ENCODE measurements at regions not wholly inside any gene's neighbourhood (a gene's known extent, or its start where the extent isn't known, plus 50 kb on each side); places are given as distances from the start of the nearest gene placed in this dataset.

DNA sequence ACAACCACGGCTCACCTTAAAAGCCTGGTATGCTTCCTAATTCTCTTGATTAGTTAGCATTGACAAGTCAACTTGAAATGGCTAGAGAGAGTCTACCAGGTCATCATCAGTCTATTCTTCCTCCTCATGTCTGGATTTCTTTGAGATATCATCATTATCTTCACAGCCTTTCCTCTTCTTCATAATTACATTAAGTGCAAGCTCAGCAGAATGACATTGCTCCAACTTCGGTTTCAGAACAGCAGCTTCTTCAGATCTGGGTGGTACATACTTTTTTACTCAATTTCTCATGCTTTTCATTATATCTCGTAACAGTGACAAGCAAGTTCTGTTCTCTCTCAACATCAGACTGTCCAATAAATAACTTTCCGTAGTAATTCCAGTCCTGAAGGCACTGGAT is 337.5 kb upstream of the TENM3 start:
- DNase-seq = no peak

GRCh38 chr4:181908168-181908567 is 335.0 kb upstream of the TENM3 start:
- no peak for DNase-seq

GRCh38 chr4:181909368-181909767 is 333.8 kb upstream of the TENM3 start:
- DNase-seq = no peak

- DNase-seq = no peak
Measured at GRCh38 chr4:181911420-181911819, 331.8 kb upstream of the TENM3 start.

- DNase-seq = no peak
Measured at GRCh38 chr4:181933471-181933870, 309.7 kb upstream of the TENM3 start.

GRCh38 chr4:181938631-181939030 is 304.6 kb upstream of the TENM3 start:
- no peak for DNase-seq

DNA sequence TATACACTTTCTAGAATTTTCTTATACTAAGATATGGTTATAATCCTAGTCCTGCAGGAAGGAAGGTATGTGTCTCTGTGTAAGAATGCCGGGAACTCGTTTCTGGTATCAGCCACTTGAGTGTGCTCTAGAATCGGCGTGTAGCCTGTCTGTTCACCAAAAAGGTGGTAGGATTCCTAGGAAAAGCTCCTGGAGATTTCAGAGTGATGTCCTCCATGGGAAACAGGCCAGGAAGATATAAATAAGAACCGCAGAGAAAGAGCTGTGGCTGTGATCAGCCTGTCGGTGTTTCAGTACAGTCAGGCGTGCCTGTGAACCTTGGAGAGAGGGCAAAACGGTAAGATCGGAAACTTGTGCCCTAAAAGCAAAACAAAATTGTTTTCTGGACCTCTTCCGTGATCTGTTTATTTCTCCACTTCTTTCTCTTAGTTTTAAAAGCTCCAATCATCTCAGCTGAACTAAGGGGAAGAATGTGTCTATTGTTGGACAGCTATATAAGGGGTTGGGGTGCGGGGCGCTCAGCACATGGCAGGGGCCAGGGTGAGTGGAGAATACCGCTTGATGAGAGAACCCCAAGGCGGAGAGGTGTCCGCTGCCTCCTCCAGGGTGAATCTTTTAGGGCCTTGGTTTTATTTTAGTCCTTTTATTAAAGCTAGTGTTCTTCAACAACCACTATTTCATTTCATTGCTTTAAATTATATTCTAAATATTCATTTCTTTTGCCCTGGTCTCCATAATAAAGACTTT is 303.8 kb upstream of the TENM3 start:
- DNase-seq = no peak

GRCh38 chr4:181944527-181944926 is 298.7 kb upstream of the TENM3 start:
- no peak for DNase-seq

DNA sequence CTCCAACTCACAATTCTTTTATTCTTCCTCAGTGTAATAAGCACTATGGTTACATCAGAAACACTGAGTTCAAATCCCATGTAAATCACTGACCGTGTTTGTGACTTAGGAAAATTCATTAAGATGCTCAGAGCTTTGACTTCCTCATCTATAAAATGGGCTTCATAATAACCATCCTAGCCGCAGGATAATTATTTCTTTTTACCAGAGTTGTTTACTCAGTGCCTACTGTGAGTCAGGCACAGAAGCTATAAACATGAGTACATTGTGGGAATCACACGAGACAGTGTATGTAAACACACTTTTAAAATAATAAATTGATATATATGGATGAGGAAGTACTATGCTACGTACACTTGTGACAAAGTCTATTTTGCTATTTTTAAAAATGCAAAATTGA is 296.3 kb upstream of the TENM3 start:
- no peak for DNase-seq

GRCh38 chr4:181948839-181949382 is 294.3 kb upstream of the TENM3 start:
- DNase-seq = no peak

DNA sequence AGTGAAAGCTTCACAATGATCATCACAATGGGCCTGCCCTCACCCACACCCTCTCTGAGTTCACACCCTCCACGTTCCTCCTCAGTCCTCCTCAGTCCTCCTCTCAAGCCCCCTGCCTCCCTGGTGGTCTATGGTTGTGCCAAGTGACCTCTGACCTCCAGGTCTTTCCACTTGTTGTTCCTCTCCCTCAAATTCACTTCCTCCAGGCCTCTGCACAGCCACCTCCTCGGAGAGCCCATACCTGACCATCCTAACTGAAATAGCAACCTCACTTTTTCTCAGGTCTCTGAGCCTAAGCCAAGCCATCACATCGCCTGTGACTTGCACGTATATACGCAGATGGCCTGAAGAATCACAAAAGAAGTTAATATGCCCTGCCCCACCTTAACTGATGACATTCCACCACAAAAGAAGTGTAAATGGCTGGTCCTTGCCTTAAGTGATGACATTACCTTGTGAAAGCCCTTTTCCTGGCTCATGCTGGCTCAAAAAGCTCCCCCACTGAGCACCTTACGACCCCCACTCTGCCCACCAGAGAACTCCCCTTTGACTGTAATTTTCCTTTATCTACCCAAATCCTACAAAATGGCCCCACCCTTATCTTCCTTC is 293.4 kb upstream of the TENM3 start:
- DNase-seq = no peak

- no peak for DNase-seq
Measured at GRCh38 chr4:181950372-181951127, 292.7 kb upstream of the TENM3 start.

GRCh38 chr4:181951265-181951664 is 291.9 kb upstream of the TENM3 start:
- DNase-seq = no peak

DNA sequence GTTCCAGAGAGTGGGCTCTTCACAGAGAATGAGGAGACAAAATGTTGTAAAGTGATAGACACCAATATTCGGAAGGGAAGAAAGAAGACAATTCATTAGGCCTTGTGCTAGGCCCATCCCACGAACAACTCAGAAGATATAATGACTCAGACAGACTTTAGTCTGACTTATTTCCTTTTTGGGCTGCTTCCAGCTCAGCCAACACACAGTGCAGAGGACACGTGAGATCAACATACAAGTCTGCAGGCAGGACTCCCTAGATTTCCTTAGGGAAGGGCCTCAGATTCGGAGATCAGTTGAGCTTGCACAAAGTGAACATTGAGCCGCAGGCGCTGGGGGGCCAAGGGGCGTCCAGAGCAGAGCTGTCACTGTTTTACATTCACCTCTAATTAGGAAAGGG is 290.7 kb upstream of the TENM3 start:
- DNase-seq = no peak

- DNase-seq = no peak
Measured at GRCh38 chr4:181956512-181956911, 286.7 kb upstream of the TENM3 start.

DNA sequence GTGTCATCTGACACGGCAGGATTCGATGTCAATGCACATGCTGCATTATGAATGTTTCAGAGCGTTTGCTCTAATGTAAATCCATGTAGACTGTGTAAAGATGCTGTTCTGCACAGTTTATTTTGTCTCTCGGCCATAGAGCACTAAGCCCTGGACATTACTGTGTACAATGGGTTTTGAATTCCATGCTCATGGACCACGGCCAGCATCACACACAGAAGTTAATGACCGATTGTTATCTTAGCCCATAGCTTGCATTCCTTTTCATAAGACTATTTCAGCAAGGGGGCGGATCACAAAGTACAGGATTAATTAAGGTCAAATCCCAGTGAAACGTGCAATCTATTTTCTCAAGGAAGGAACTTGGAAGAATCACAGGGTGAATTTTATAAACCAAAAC is 286.1 kb upstream of the TENM3 start:
- no peak for DNase-seq

- DNase-seq = no peak
Measured at GRCh38 chr4:181958446-181958845, 284.8 kb upstream of the TENM3 start.

DNA sequence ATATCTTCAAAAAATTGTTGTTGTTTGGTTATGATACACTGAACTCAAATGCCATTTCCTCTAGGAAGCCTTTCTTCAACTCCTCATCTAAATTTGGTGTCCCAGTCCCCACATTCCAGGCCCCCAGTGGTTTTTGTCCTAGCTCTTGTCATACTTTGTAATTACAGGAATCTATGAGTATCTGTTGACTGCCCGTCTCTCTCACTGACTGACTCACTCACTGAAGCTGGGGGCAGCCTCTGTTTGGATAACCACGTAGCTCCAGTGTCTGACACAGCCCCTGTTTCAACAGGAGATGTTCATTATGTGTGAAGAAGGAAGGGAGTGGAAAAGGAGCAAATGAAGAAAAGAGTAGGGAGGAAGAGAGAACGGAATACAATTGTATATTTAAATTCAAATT is 284.1 kb upstream of the TENM3 start:
- no peak for DNase-seq

- DNase-seq = no peak
Measured at GRCh38 chr4:181960384-181960783, 282.8 kb upstream of the TENM3 start.

DNA sequence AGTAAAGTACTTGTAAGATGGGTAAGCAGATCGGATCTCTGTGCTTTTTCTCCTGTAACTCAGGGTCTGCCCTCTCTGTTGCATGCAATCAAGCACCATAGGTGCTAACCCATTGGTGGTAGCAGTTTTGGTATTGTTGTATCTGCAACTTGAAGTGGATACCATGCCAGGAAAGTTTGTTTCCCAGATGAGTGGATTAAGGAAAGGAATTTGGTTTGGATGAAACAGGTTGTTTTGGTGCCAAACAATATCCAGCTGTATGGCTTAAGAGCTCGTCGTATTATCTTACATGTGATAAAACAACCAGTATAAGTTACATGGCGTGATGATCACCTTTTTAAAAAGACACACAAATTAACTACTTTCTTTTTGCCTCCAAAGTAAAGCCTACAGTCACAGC is 280.9 kb upstream of the TENM3 start:
- no peak for DNase-seq

DNA sequence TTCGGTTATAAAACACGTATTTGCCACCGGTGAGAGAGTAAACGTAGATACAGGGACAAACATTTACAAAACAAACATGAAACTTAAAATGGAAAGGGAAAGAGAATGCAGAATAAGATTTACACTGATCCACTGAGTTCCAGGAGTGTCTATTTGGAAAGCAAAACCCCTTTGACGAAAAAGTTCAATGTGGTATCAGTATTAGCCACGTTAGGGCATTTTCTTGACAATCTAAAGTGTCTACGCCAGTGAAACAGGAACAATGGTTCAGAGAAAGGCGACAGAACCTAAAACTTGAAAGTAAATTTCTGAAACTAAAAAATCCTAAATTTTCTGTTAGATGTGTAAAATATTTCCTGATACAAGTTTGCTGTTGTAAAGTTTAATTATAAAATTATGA is 278.5 kb upstream of the TENM3 start:
- DNase-seq = no peak

DNA sequence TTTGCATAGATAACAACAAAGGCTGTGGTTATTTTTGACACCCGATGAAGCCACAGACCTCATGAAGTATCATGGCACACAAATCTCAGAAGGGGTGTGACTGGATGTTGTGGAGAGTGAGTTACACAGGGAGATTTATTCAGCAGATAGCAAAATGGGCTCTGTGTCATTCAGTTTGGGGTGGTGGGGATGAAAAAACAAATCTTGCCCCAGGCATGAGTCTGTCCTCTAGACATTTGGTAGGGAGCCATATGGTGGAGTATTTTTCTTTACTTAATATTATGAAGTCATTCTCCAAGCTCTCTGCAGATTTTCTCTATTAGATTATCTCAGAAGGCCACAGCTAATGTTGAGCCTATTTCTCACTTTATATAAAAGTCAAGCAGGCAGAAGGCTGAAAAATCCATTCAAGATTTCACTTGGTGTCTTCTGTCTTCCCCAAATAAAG is 277.1 kb upstream of the TENM3 start:
- DNase-seq = peak; percentile 1

- no peak for DNase-seq
Measured at GRCh38 chr4:181967401-181967800, 275.8 kb upstream of the TENM3 start.

DNA sequence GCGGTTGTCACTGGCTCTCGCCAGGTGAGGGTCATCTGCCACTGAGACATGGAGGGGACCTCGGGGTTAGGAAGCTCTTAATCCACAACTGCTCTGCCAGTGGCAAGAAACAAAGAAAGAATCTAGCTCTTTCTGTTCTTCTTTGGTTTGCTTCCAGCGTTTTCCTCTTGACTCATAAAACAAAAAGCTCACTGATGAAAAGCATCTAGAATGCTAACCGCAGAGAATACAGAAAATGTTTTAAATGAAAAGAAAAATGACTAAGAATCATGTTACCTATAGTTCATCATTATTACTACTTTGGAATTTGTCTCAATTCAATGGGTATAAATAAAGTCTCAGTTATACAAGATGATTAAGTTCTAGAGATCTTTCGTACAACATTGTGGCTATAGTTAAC is 274.8 kb upstream of the TENM3 start:
- DNase-seq = no peak
